GM21423 (cell line): ENCODE measurements at regions not wholly inside any gene's neighbourhood (a gene's known extent, or its start where the extent isn't known, plus 50 kb on each side); places are given as distances from the start of the nearest gene placed in this dataset.
"Not testable (repeated sequence)": the region's sequence is repeated elsewhere in the genome, so short reads cannot be mapped to it uniquely, and the experiment has no call there.

ENCODE experiments used
- ATAC-seq: cut with Tn5 transposase; IDR thresholded peaks from one replicate; pipeline ENCODE4 v1.9.1; 2021; ENCODE audit warnings: mild to moderate bottlenecking, moderate library complexity; ENCODE audit not compliant: unreplicated experiment

- ATAC-seq: no peak
These were observed 100.3 kb upstream of the SPIN1 start for GRCh38 chr9:88287972-88288371.

- no peak for ATAC-seq
These were observed 107.3 kb upstream of the SPIN1 start for GRCh38 chr9:88280816-88281382.

DNA sequence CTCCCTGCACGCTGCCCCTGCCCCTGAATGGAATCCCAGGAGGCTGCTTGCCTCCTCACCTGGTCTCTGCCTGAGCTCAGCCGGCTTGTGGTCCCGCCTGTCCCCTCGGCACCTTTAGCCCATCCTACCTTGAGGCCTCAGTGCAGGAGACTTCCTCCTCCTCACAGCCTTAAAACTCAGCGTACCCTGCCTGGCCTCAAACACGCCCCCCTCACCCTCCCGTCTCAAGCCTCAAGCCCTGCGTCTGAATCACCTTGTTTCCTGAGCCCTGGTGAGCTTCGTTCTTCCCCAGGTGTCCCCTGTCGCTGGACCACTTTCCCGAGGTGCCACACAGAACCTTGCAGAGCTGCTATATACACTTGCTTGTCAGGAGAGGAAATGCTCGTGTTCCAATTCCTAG is 110.2 kb upstream of the SPIN1 start:
- ATAC-seq: no peak

- no peak for ATAC-seq
These were observed 114.2 kb upstream of the SPIN1 start for GRCh38 chr9:88274078-88274477.

DNA sequence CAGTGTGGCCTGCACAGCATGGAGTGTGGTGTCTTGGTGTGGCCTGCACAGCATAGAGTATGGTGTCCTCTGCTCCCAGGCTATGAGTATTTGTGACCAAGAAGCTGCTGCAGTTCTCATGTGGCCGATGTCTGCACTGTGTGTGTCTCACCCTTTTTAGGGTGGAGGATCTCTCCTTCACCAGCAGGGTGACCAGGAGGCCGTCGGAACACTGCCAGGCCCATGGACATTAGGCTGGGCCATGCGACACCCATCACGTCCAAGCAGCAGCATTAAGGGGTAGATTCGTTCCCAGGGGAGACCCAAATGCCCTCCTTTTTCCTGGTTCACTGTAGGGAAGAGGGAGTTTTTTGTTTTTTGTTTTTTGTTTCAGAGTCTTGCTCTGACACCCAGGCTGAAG is 115.3 kb upstream of the SPIN1 start:
- no peak for ATAC-seq

DNA sequence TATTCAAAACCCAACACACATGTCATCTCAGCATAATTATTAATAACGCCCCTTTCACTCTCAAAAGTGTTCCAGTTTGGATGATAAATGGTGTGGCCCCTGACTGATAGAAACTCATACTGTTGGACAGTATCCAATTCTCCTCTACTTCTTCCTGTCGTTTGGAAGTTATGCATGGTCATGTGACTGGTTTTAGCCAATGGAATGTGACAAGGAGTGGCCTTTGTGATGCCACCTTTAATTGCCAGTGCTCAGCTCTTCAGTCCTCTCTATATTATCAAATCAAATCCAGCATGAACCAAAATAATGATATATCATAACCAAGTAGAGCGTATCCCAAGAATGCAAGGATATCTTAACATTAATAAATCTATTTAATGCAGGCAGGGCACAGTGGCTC is 117.8 kb upstream of the SPIN1 start:
- ATAC-seq: no peak

GRCh38 chr9:88268886-88269285 is 119.4 kb upstream of the SPIN1 start:
- no peak for ATAC-seq

DNA sequence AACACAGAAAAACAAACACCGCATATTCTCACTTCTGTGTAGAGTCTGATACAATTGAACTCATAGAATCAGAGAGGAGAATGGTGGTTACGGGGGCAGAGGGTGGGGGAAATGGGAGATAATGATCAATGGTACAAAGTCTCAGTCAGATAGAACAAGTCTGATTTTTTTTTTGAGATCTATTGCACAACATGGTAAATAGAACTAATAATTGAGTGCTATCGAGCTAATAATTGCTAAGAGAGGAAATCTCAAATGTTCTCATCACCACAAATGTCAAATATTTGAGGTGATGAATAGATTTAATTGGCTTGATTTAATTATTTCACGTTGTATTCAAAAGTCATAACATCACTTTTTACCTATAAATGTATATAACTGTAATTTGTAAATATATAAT is 121.0 kb upstream of the SPIN1 start:
- no peak for ATAC-seq

GRCh38 chr9:88266416-88266815 is 121.8 kb upstream of the SPIN1 start:
- ATAC-seq: no peak

- ATAC-seq: no peak
These were observed 120.7 kb upstream of the SPATA31C2 start for GRCh38 chr9:88259001-88259400.

DNA sequence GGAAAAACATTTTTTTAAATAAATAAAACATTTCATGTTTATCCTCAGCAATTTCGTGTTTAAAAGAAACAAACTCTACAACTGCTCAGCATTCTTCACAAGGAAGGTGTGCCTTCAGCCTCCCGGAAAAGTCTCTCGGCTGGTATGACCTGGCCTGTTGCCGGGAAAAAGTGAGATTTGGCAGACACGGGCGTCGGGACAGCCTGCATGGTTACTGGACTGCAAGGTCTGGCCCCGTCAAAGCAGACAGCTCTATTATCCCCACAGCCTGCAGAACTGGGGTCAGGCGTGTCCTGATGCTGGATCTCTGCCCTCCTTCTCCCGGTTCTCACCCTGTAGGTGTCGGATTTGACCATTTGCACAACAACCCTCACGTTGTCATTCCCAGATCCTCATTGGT is 120.3 kb upstream of the SPATA31C2 start:
- ATAC-seq: no peak

DNA sequence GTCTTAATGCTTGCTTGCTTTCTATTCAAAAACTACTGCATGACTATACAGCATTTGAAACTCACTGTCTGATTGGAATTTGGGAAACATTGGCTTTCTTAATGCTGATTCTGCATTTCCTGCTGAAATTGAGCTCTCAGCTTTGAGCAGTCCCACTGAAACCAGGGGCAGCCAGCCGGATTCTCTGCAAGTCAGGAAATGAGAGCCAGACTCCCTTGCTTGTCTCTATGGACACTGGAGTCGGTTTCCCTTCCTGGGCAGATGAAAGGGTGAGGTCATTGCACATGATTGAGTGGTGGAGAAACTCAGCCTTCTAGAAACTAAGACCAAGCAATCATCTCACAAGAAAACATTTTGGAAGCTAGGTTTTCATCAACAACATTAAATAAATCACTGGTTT is 119.7 kb upstream of the SPATA31C2 start:
- ATAC-seq: no peak

- ATAC-seq: no peak
These were observed 117.9 kb upstream of the SPATA31C2 start for GRCh38 chr9:88256216-88256615.

DNA sequence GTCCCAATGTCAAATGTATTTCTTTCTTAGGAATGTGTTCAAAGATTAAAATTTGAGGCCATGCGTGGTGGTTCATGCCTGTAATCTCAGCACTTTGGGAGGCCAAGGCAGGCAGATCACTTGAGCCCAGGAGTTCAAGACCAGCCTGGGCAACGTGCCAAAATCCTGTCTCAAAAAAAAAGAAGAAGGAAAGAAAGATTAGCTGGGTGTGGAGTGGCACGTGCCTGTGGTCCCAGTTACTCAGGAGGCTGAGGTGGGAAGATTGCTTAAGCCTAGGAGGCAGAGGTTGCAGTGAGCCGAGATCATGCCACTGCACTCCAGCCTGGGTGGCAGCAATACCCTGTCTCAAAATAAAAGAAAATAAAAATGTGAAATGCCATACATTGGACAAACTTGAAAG is 117.5 kb upstream of the SPATA31C2 start:
- not testable (repeated sequence) for ATAC-seq

- no peak for ATAC-seq
These were observed 113.6 kb upstream of the SPATA31C2 start for GRCh38 chr9:88251903-88252302.

- ATAC-seq: no peak
These were observed 105.5 kb upstream of the SPATA31C2 start for GRCh38 chr9:88243736-88244135.

- ATAC-seq: no peak
These were observed 104.6 kb upstream of the SPATA31C2 start for GRCh38 chr9:88242879-88243278.

DNA sequence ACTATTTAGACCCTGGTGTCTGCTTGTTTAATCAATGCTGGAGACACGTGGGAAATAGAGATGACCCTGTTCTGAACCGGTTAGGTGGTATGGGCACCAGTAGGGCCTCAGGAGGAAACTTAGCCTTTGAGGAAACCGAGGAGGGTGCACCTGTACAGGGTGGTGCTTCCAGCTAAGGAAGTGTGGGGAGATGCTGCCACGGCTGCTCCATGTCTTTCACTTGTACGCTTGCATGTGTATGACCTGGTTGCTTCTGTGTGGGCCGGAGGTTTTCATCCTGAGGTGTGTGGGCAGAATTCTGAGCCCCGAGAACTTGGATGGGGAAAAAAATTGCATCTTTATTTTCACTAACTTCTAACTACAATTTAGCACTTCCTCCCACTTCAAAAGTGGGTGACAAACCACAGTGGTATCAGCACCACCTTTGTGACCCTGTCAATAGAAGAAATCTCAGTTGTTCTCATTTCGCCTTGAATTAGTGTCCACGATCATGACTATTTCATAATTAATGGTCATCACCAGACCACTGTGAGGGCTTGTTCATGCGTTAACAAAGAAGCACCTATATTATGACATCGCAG is 99.8 kb upstream of the SPATA31C2 start:
- ATAC-seq: no peak

GRCh38 chr9:88237479-88237961 is 99.2 kb upstream of the SPATA31C2 start:
- no peak for ATAC-seq

GRCh38 chr9:88236511-88237478 is 98.5 kb upstream of the SPATA31C2 start:
- ATAC-seq: no peak

GRCh38 chr9:88235615-88236014 is 97.3 kb upstream of the SPATA31C2 start:
- no peak for ATAC-seq

DNA sequence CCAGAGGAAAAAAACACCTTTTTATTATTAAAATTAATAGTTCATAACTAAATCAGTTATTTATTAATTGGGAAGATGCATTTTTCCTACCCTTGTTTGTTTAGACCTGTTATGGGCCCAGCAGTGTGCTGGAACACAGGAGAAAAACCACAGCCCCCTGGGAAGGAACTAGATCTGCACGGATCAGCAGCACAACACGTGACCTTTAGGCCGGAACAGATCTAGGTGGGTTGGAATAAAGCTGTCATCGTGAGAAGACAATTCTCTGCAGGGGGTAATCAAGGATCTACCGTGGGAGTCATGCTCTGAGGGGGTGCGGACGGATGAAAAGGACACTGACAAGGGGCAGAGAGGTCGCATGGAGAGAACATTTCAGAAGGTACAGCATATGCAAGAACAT is 95.8 kb upstream of the SPATA31C2 start:
- no peak for ATAC-seq
